Caco-2 (cell line): ENCODE measurements at regions not wholly inside any gene's neighbourhood (a gene's known extent, or its start where the extent isn't known, plus 50 kb on each side); places are given as distances from the start of the nearest gene placed in this dataset.

ENCODE experiments used
- BruUV-seq: library from RNA; stranded (reverse); fragments of 400-500 nt; replicated peaks from 2 replicates; lab custom pipeline; 2021; lab: Mats Ljungman, UMichigan
- CTCF ChIA-PET: fragments of 300-600 bp; sonication (Branson Sonifier 250); formaldehyde crosslinking; loops from one replicate; lab custom pipeline; 2022; ENCODE audit warnings: antibody characterized with exemption; lab: Charles Lee
- POLR2A ChIA-PET: fragments of 300-600 bp; sonication (Branson Sonifier 250); formaldehyde crosslinking; loops from one replicate; lab custom pipeline; 2022; ENCODE audit warnings: antibody characterized with exemption; lab: Charles Lee
- DNase-seq, 2 experiments: peaks; one replicate each; pipeline versions ENCODE4 v3.0.0 to v3.0.0-alpha.2; 2020 to 2022
- H3K27me3 ChIP-seq: replicated peaks from 2 replicates; pipeline ENCODE4 v1.6.0; 2011; ENCODE audit warnings: low read length; ENCODE audit not compliant: control insufficient read depth, insufficient read depth
- H3K36me3 ChIP-seq: 2 replicates; pipeline ENCODE4 v1.5.1; 2011; ENCODE audit warnings: low read length; ENCODE audit not compliant: control insufficient read depth, insufficient read depth
- H3K4me1 ChIP-seq: fragments of 250-450 bp; sonication (Bioruptor Pico); 2 replicates; pipeline ENCODE4 v1.5.1; 2020; ENCODE audit warnings: mild to moderate bottlenecking
- H3K4me3 ChIP-seq: 2 replicates; pipeline ENCODE4 v1.5.1; 2011; ENCODE audit warnings: low read depth, mild to moderate bottlenecking, control low read depth, low read length
- H3K9me3 ChIP-seq: fragments of 250-450 bp; sonication (Bioruptor Pico); 2 replicates; pipeline ENCODE4 v1.5.1; 2020; ENCODE audit warnings: mild to moderate bottlenecking, moderate library complexity
- H3K27ac Mint-ChIP-seq: one replicate; pipeline ENCODE4 v1.8.0; 2022; ENCODE audit warnings: mixed read lengths; ENCODE audit not compliant: unreplicated experiment
- H3K27me3 Mint-ChIP-seq: one replicate; pipeline ENCODE4 v1.8.0; 2022; ENCODE audit warnings: mixed read lengths; ENCODE audit not compliant: insufficient read depth, unreplicated experiment
- H3K36me3 Mint-ChIP-seq: one replicate; pipeline ENCODE4 v1.8.0; 2022; ENCODE audit warnings: mild to moderate bottlenecking, mixed read lengths; ENCODE audit not compliant: insufficient read depth, unreplicated experiment
- H3K4me1 Mint-ChIP-seq: one replicate; pipeline ENCODE4 v1.8.0; 2022; ENCODE audit warnings: low read depth, mixed read lengths; ENCODE audit not compliant: unreplicated experiment
- H3K4me3 Mint-ChIP-seq: one replicate; pipeline ENCODE4 v1.8.0; 2022; ENCODE audit warnings: mild to moderate bottlenecking, moderate library complexity, mixed read lengths; ENCODE audit not compliant: unreplicated experiment
- H3K9me3 Mint-ChIP-seq: one replicate; pipeline ENCODE4 v1.8.0; 2022; ENCODE audit warnings: mixed read lengths; ENCODE audit not compliant: unreplicated experiment
- intact Hi-C: fragments of 100-400 bp; cut with micrococcal nuclease; formaldehyde crosslinking; loops from one replicate; pipeline ENCODE4 v1.10.0; 2022; ENCODE audit not compliant: unreplicated experiment
- TF ChIP-seq, protein P1 (sequence below), 2 experiments: fragments of 200-600 bp in 1 of 2; IDR thresholded peaks; 1 replicate in 1 of 2; 2 replicates in 1 of 2; pipeline versions ENCODE4 v1.5.1 to v1.8.0; 2011 to 2022; ENCODE audit warnings: antibody characterized with exemption in 1 of 2, control low read depth in 1 of 2, inconsistent platforms in 1 of 2, low read depth in 1 of 2, low read length in 1 of 2, mild to moderate bottlenecking in 1 of 2, moderate library complexity in 1 of 2; ENCODE audit not compliant: insufficient read depth in 1 of 2, severe bottlenecking in 1 of 2, unreplicated experiment in 1 of 2

DNA sequence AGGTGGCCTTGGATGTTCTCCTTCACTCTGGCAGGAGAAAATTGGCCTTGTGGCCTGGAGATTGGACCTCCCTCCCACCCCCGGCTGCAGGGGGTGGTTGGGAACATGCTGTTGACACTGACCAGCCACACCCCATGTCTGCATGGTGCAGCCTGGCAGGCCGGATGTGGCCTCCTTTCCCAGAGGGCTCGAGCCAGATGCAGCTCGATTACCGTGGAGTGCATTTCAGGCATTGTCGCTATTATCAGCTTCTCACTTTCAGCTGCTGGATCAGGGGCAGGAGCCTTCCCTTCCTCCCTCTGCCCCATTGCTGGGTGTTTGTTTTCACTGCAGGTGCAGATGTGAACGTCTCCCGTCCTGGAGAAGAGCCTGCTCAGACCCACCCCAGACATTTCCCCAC lies 211.0 kb upstream of the SIX2 start:
- POLR2A ChIA-PET = no interaction called here
- CTCF ChIA-PET = no interaction called here

GRCh38 chr2:45218931-45219339 lies 209.7 kb upstream of the SIX2 start:
- no peaks in the 10 kb centered on the region for H3K9me3 Mint-ChIP-seq
- POLR2A ChIA-PET = no interaction called here
- H3K36me3 Mint-ChIP-seq = no peaks in the 10 kb centered on the region
- H3K4me3 ChIP-seq = no peak overlapping the region
- CTCF ChIA-PET = interaction anchor here (0.6 kb wide), 1 partner anchor 14 kb away, joined by 3 read pairs; no protein-coding TSS in a partner anchor
- H3K9me3 ChIP-seq = no peaks in the 10 kb centered on the region
- BruUV-seq = no TSS peak
- no peak overlapping the region for H3K27ac Mint-ChIP-seq
- H3K27me3 ChIP-seq = no peaks in the 10 kb centered on the region
- no peaks in the 10 kb centered on the region for H3K36me3 ChIP-seq
- peaks cover 6% of the 10 kb centered on the region; the same call in 1 of the 2 replicates for H3K4me1 ChIP-seq
- no peaks in the 10 kb centered on the region for H3K27me3 Mint-ChIP-seq
- H3K4me1 Mint-ChIP-seq = peaks cover 5% of the 10 kb centered on the region
- DNase-seq = peak in 1 of 2 experiments; percentile 30
- intact Hi-C loops = no loop called here
- no peak overlapping the region for H3K4me3 Mint-ChIP-seq
- TF ChIP-seq, protein P1, sequence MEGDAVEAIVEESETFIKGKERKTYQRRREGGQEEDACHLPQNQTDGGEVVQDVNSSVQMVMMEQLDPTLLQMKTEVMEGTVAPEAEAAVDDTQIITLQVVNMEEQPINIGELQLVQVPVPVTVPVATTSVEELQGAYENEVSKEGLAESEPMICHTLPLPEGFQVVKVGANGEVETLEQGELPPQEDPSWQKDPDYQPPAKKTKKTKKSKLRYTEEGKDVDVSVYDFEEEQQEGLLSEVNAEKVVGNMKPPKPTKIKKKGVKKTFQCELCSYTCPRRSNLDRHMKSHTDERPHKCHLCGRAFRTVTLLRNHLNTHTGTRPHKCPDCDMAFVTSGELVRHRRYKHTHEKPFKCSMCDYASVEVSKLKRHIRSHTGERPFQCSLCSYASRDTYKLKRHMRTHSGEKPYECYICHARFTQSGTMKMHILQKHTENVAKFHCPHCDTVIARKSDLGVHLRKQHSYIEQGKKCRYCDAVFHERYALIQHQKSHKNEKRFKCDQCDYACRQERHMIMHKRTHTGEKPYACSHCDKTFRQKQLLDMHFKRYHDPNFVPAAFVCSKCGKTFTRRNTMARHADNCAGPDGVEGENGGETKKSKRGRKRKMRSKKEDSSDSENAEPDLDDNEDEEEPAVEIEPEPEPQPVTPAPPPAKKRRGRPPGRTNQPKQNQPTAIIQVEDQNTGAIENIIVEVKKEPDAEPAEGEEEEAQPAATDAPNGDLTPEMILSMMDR (IDR thresholded peaks at IDR 0.05; ENCODE audit: insufficient read depth in 1 of 2, low read depth in 1 of 2, low read length in 1 of 2, severe bottlenecking in 1 of 2, unreplicated experiment in 1 of 2) = no peak

More for the DNA sequence above, 211.0 kb upstream of the SIX2 start:
- H3K27ac Mint-ChIP-seq = no peak overlapping the region
- H3K4me1 ChIP-seq = peaks cover 6% of the 10 kb centered on the region; the same call in 1 of the 2 replicates
- no peaks in the 10 kb centered on the region for H3K36me3 ChIP-seq
- H3K9me3 Mint-ChIP-seq = no peaks in the 10 kb centered on the region
- H3K27me3 ChIP-seq = no peaks in the 10 kb centered on the region
- no TSS peak for BruUV-seq
- no peak for DNase-seq
- H3K9me3 ChIP-seq = no peaks in the 10 kb centered on the region
- H3K4me3 ChIP-seq = no peak overlapping the region
- no peaks in the 10 kb centered on the region for H3K27me3 Mint-ChIP-seq
- no peak overlapping the region for H3K4me3 Mint-ChIP-seq
- intact Hi-C loops = no loop called here
- peaks cover 5% of the 10 kb centered on the region for H3K4me1 Mint-ChIP-seq
- TF ChIP-seq, protein P1 (IDR thresholded peaks at IDR 0.05; ENCODE audit: insufficient read depth in 1 of 2, low read depth in 1 of 2, low read length in 1 of 2, severe bottlenecking in 1 of 2, unreplicated experiment in 1 of 2) = no peak
- H3K36me3 Mint-ChIP-seq = no peaks in the 10 kb centered on the region

DNA sequence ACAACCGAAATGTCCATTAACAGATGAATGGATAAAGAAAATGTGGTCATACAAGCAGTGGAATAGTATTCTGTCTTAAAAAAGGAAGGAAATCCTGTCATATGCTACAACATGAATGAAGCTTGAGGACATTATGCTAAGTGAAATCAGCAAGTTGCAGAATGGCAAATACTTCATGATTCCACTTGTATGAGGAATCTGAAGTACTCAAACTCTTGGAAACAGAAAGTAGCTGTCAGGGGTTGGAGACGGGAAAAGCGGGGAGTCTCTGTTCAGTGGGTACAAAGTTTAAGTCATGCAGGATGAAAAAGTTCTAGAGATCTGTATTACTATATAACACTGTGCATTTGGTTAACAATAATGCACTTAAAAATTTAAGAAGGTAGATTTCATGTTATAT lies 209.0 kb upstream of the SIX2 start:
- Histone ChIP-seq H3K4me3 (no peak overlapping the region), H3K36me3 (no peaks in the 10 kb centered on the region), H3K27me3 (no peaks in the 10 kb centered on the region), H3K9me3 (no peaks in the 10 kb centered on the region), H3K4me1 (peaks cover 6% of the 10 kb centered on the region; the same call in 1 of the 2 replicates)
- DNase-seq = no peak
- Mint-ChIP-seq H3K4me1 (peaks cover 5% of the 10 kb centered on the region), H3K27ac (no peak overlapping the region), H3K9me3 (no peaks in the 10 kb centered on the region), H3K4me3 (no peak overlapping the region), H3K27me3 (no peaks in the 10 kb centered on the region), H3K36me3 (no peaks in the 10 kb centered on the region)
- intact Hi-C loops = no loop called here
- TF ChIP-seq, protein P1 (IDR thresholded peaks at IDR 0.05; ENCODE audit: insufficient read depth in 1 of 2, low read depth in 1 of 2, low read length in 1 of 2, severe bottlenecking in 1 of 2, unreplicated experiment in 1 of 2) = no peak
- BruUV-seq = no TSS peak
- ChIA-PET POLR2A (no interaction called here), CTCF (interaction anchor here (0.6 kb wide), 1 partner anchor 13 kb away, joined by 3 read pairs; no protein-coding TSS in a partner anchor)
